CD4-positive, alpha-beta T cell treated with Interleukin-15 for 1 hour (primary cell): ENCODE measurements at regions not wholly inside any gene's neighbourhood (a gene's known extent, or its start where the extent isn't known, plus 50 kb on each side); places are given as distances from the start of the nearest gene placed in this dataset.

Experiments used
- DNase-seq: peaks from one replicate; pipeline ENCODE4 v3.0.0-alpha.2; 2020

GRCh38 chr14:42860371-42860770, 1253.7 kb downstream of the LRFN5 start:
- DNase-seq = no peak

GRCh38 chr14:42856106-42856505, 1249.4 kb downstream of the LRFN5 start:
- no peak for DNase-seq

GRCh38 chr14:42855085-42855484, 1248.4 kb downstream of the LRFN5 start:
- DNase-seq = no peak

GRCh38 chr14:42854061-42854460, 1247.4 kb downstream of the LRFN5 start:
- DNase-seq = no peak

GRCh38 chr14:42848652-42849051, 1242.0 kb downstream of the LRFN5 start:
- no peak for DNase-seq

DNA sequence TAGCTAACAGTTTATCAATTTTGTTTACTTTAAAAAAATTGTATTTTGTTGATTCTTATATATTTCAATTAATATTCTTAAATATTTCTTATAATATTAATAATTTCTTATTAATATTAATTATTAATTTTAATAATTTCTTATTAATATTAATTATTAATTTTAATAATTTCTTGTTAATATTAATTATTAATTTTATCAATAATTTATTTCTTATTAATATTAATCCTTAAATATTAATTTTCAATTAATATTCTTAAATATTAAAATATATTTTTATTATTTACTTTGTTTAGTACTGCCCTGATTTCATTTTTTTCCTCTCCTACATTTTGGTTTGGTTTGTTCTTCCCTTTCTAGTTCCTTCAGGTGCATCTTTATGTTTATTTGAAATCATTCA, 1208.1 kb downstream of the LRFN5 start:
- DNase-seq = no peak

GRCh38 chr14:42806909-42807315, 1200.2 kb downstream of the LRFN5 start:
- DNase-seq = no peak

- DNase-seq = no peak
Measured at GRCh38 chr14:42804141-42804540, 1197.5 kb downstream of the LRFN5 start.

GRCh38 chr14:42802346-42802745, 1195.7 kb downstream of the LRFN5 start:
- DNase-seq = no peak

DNA sequence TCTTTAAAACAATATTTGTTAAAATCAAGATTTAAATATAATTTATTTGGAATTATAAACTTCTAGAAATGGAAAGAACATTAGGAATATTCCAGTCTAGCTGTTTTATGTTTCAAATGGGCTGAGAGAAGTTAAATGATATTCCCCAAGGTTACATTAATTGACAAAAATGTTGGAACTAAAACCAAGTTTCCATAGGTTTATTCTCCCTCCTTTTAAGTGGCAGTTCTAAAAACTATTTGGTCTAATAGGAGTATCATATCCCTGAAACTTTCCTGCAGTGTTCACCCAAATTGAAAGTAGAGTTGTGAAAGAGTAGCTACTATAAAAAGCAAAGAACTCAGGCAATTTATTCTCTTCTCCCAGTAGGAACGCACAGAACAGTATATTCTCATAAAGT, 1185.5 kb downstream of the LRFN5 start:
- DNase-seq = no peak

DNA sequence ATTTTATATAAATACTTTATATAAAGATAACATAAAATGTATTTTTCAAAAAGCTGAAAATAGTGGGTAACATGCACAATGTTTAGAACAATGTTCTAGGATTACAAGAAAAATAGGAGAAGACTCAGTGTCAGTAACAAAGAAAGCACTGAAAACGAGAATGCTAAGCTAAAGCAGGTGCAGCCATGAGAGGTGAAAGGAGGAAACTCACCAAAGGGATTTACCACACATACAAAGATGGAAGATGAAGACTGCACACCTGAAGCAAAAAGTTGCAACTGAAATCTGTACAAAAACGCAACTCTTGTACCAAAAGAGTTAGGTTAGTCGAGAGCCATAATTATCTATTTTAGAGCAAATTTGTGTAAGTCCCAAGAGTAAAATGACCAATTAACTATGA, 1176.1 kb downstream of the LRFN5 start:
- no peak for DNase-seq

- DNase-seq = no peak
Measured at GRCh38 chr14:42778984-42779383, 1172.3 kb downstream of the LRFN5 start.

DNA sequence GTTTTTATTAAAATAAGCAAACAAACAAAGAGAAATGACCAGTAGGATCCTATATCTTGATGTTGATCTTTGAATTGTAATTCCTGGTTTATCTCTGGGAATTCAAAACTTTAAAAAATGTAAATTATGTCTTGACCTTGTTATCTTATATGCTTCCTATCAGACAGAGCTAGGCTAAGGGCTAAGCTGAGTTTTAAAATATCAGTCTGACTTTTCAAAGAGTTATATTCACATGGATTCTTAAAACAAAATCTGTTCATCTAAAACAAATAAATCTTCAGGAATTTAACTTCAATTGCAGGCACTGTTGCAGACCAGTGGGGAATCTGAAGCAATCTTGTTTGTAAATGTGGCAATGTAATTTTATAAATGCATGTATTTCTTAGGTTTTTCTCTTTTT, 1144.1 kb downstream of the LRFN5 start:
- no peak for DNase-seq

- no peak for DNase-seq
Measured at GRCh38 chr14:42742084-42742483, 1135.4 kb downstream of the LRFN5 start.

GRCh38 chr14:42736408-42736807, 1129.7 kb downstream of the LRFN5 start:
- DNase-seq = no peak

DNA sequence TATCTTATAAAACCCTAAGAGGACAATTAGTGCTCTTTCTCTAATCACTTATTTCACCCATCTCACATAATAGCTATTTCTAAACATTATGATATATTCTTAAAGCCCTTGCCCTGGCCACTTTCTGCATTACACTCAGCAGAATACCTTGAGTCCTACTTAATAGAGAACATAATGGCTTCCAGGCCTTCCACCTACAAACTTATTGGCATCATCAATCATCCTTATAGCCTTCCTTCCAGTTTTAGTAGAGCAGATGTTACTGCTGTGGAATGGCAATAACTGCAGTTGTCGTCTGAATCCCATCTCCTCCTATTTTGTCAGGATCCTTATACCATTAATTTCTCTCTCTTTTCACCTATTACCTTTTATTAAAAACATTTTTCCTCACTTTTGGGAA, 1127.4 kb downstream of the LRFN5 start:
- DNase-seq = no peak

DNA sequence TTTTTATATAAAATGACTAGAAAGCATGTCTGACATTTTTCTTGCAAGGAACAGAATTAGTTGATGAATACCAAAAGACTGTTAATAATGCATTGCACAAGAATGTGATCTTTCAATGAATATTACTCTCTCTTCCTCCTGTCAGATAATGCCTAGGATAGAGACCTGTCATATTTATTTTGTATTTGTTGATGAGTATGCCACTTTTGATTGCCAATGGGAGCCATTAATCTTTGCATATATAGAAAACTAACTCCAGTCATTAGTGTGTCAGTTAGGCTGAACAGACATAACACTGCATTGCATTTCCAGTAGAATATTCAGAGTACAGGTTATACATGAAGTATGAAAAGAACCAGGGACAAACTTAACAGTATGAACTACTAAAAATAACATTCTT, 1125.3 kb downstream of the LRFN5 start:
- DNase-seq = no peak

DNA sequence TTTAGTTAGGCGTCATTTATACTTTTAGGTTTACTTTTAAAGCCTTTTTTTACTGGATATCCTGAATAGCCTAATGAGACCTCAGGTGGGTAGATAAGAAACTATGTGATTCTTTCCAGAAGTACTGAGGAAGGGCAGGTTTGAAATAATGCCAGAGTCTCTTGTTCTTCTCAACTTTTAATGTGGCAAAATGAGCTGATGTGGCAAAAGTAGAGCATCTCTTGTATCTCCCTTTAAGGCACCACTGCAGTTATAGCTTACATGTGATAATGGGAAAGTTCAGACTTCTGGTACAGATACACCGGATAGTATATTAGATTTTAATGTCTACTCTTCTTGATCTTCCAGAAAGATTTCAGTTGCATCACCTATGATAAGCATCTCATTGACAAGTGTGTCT, 1124.8 kb downstream of the LRFN5 start:
- DNase-seq = no peak

GRCh38 chr14:42729681-42730080, 1123.0 kb downstream of the LRFN5 start:
- DNase-seq = no peak

GRCh38 chr14:42719391-42719790, 1112.7 kb downstream of the LRFN5 start:
- no peak for DNase-seq

GRCh38 chr14:42715316-42715715, 1108.6 kb downstream of the LRFN5 start:
- DNase-seq = no peak

DNA sequence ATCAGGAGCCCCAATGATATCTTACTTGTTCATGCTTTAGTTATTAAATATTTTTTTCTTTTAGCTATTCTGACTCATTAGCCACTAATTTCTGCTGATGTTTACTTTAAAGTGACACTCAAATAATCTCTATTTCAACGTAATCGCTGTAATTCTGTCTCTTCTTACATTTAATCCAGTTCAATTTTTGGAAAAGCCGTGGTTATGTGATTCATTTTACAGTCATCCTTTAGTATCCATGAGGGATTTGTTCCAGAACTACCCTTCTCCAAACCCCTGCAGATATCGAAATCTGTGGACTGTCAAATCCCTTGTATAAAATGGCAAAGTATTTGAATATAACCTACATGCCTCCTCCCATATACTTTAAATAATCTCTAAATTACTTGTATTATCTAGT, 1103.4 kb downstream of the LRFN5 start:
- no peak for DNase-seq

- DNase-seq = no peak
Measured at GRCh38 chr14:42703501-42703900, 1096.8 kb downstream of the LRFN5 start.

DNA sequence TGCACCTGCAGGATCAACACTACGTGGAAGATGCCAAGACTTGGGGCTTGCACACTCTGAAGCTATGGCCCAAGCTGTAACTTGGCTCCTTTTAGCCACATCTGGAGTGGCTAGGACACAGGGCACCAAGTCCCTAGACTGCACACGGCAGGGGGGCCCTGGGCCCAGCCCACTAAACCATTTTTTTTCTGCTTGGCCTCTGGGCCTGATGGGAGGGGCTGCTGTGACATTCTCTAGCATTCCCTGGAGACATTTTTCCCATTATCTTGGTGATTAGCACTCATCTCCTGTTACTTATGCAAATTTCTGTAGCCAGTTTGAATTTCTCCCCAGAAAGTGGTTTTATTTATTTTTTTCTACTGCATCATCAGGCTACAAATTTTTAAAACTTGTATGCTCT, 1080.7 kb downstream of the LRFN5 start:
- DNase-seq = no peak

GRCh38 chr14:42683707-42684106, 1077.0 kb downstream of the LRFN5 start:
- no peak for DNase-seq

DNA sequence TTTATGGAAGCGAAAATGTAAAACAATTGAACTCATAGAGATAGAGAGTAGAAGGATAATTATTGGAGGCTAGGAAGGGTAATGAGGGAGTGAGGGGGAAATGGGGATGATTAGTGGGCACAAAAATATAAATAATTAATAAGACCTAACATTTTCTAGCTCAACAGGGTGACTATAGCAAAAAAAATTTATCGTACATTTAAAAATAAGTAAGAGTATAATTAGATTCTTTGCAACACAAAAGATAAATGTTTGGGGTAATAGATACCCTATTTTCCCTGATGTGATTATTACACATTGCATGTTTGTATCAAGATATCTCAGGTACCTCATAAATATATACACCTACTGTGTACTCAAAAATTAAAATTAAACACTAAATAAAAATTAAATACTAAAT, 1070.0 kb downstream of the LRFN5 start:
- no peak for DNase-seq
